ENCODE measurements at regions not wholly inside any gene's neighbourhood (a gene's known extent, or its start where the extent isn't known, plus 50 kb on each side); places are given as distances from the start of the nearest gene placed in this dataset.
A peak's percentile ranks its signal among the peaks of the same experiment; 100 is the strongest.

- no peak for DNase-seq (ENCODE audit: low read depth in 4 of 4, low spot score in 2 of 4)
Observed at GRCh38 chr15:47566610-47567009, 150.7 kb upstream of the SEMA6D start.

GRCh38 chr15:47568030-47568429 lies 149.3 kb upstream of the SEMA6D start:
- no peak for DNase-seq (ENCODE audit: low read depth in 4 of 4, low spot score in 2 of 4)

GRCh38 chr15:47570044-47570443 lies 147.3 kb upstream of the SEMA6D start:
- no peak for DNase-seq (ENCODE audit: low read depth in 4 of 4, low spot score in 2 of 4)

GRCh38 chr15:47570451-47570850 lies 146.9 kb upstream of the SEMA6D start:
- no peak for DNase-seq (ENCODE audit: low read depth in 4 of 4, low spot score in 2 of 4)

GRCh38 chr15:47570881-47571640 lies 146.2 kb upstream of the SEMA6D start:
- no peak for DNase-seq (ENCODE audit: low read depth in 4 of 4, low spot score in 2 of 4)

- no peak for DNase-seq (ENCODE audit: low read depth in 4 of 4, low spot score in 2 of 4)
Observed at GRCh38 chr15:47573673-47574072, 143.6 kb upstream of the SEMA6D start.

- DNase-seq (ENCODE audit: low read depth in 4 of 4, low spot score in 2 of 4) = no peak
Observed at GRCh38 chr15:47577000-47577399, 140.3 kb upstream of the SEMA6D start.

GRCh38 chr15:47577461-47577860 lies 139.8 kb upstream of the SEMA6D start:
- DNase-seq (ENCODE audit: low read depth in 4 of 4, low spot score in 2 of 4) = no peak

GRCh38 chr15:47582233-47582632 lies 135.1 kb upstream of the SEMA6D start:
- no peak for DNase-seq (ENCODE audit: low read depth in 4 of 4, low spot score in 2 of 4)

- DNase-seq (ENCODE audit: low read depth in 4 of 4, low spot score in 2 of 4) = no peak
Observed at GRCh38 chr15:47584316-47584715, 133.0 kb upstream of the SEMA6D start.

GRCh38 chr15:47586653-47587224 lies 130.6 kb upstream of the SEMA6D start:
- DNase-seq (ENCODE audit: low read depth in 4 of 4, low spot score in 2 of 4) = no peak

- peak in 2 of 4 donors; percentile 27 to 32 for DNase-seq (ENCODE audit: low read depth in 4 of 4, low spot score in 2 of 4)
Observed at GRCh38 chr15:47587940-47588802, 129.1 kb upstream of the SEMA6D start.

- DNase-seq (ENCODE audit: low read depth in 4 of 4, low spot score in 2 of 4) = no peak
Observed at GRCh38 chr15:47588958-47589357, 128.3 kb upstream of the SEMA6D start.

- no peak for DNase-seq (ENCODE audit: low read depth in 4 of 4, low spot score in 2 of 4)
Observed at GRCh38 chr15:47598996-47599395, 118.3 kb upstream of the SEMA6D start.

GRCh38 chr15:47599806-47600205 lies 117.5 kb upstream of the SEMA6D start:
- DNase-seq (ENCODE audit: low read depth in 4 of 4, low spot score in 2 of 4) = no peak

- no peak for DNase-seq (ENCODE audit: low read depth in 4 of 4, low spot score in 2 of 4)
Observed at GRCh38 chr15:47602121-47602520, 115.2 kb upstream of the SEMA6D start.

GRCh38 chr15:47603026-47603425 lies 114.3 kb upstream of the SEMA6D start:
- DNase-seq (ENCODE audit: low read depth in 4 of 4, low spot score in 2 of 4) = no peak

- DNase-seq (ENCODE audit: low read depth in 4 of 4, low spot score in 2 of 4) = no peak
Observed at GRCh38 chr15:47607695-47608094, 109.6 kb upstream of the SEMA6D start.

GRCh38 chr15:47609693-47610092 lies 107.6 kb upstream of the SEMA6D start:
- no peak for DNase-seq (ENCODE audit: low read depth in 4 of 4, low spot score in 2 of 4)

GRCh38 chr15:47610736-47611135 lies 106.6 kb upstream of the SEMA6D start:
- DNase-seq (ENCODE audit: low read depth in 4 of 4, low spot score in 2 of 4) = no peak

- DNase-seq (ENCODE audit: low read depth in 4 of 4, low spot score in 2 of 4) = no peak
Observed at GRCh38 chr15:47614360-47615011, 102.8 kb upstream of the SEMA6D start.
